HepG2 (cell line): ENCODE measurements at regions not wholly inside any gene's neighbourhood (a gene's known extent, or its start where the extent isn't known, plus 50 kb on each side); places are given as distances from the start of the nearest gene placed in this dataset.

Source experiments
- POLR2AphosphoS5 ChIP-seq: IDR thresholded peaks from 2 replicates; pipeline ENCODE4 v1.6.1; 2012; ENCODE audit warnings: low read depth, low read length
- STAG1 ChIP-seq: sonication (generic); formaldehyde crosslinking; IDR thresholded peaks from 2 replicates; pipeline ENCODE4 v1.4.0; 2020; ENCODE audit warnings: missing genetic modification reagents
- TF ChIP-seq, protein P1 (sequence below): sonication (generic); formaldehyde crosslinking; IDR thresholded peaks from 2 replicates; pipeline ENCODE4 v1.8.0; 2022; ENCODE audit warnings: mild to moderate bottlenecking, missing genetic modification reagents, moderate library complexity
- TF ChIP-seq, protein P2 (sequence below): sonication (generic); formaldehyde crosslinking; IDR thresholded peaks from 2 replicates; pipeline ENCODE4 v1.8.1; 2023; ENCODE audit warnings: mild to moderate bottlenecking, missing genetic modification reagents
- TF ChIP-seq, protein P3 (sequence below): sonication (generic); formaldehyde crosslinking; IDR thresholded peaks from 2 replicates; pipeline ENCODE4 v1.4.0; 2020; ENCODE audit warnings: missing genetic modification reagents
- TF ChIP-seq, protein P4 (sequence below): sonication (generic); formaldehyde crosslinking; IDR thresholded peaks from 2 replicates; pipeline ENCODE4 v1.4.0; 2020; ENCODE audit warnings: mild to moderate bottlenecking, missing genetic modification reagents
- TF ChIP-seq, protein P5 (sequence below): IDR thresholded peaks from 2 replicates; pipeline ENCODE4 v1.6.1; 2016; ENCODE audit warnings: missing biosample characterization, missing genetic modification reagents, low read depth

DNA sequence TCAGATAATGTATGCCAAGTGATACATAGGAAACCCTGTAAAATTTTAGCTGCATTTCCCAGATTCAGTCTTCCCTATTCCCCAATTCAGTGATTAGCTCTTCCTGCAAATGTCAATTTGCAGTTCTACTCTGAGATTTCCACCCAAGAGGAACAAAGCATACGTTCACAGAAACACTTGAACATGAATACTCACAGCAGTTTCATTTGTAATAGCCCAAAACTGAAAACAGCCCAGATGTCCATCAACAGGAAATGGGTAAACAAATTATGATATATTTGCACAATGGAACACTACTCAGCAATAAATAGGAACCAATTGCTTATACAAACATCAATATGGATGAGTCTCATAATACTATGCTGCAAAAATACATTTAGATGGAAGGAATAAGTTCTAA, 194.2 kb downstream of the GXYLT1 start (continued):
- TF ChIP-seq POLR2AphosphoS5 (no peak), STAG1 (CRISPR knock-in tag) (no peak)
- TF ChIP-seq, protein P1, sequence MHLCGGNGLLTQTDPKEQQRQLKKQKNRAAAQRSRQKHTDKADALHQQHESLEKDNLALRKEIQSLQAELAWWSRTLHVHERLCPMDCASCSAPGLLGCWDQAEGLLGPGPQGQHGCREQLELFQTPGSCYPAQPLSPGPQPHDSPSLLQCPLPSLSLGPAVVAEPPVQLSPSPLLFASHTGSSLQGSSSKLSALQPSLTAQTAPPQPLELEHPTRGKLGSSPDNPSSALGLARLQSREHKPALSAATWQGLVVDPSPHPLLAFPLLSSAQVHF (CRISPR knock-in tag), result no peak
- TF ChIP-seq, protein P2, sequence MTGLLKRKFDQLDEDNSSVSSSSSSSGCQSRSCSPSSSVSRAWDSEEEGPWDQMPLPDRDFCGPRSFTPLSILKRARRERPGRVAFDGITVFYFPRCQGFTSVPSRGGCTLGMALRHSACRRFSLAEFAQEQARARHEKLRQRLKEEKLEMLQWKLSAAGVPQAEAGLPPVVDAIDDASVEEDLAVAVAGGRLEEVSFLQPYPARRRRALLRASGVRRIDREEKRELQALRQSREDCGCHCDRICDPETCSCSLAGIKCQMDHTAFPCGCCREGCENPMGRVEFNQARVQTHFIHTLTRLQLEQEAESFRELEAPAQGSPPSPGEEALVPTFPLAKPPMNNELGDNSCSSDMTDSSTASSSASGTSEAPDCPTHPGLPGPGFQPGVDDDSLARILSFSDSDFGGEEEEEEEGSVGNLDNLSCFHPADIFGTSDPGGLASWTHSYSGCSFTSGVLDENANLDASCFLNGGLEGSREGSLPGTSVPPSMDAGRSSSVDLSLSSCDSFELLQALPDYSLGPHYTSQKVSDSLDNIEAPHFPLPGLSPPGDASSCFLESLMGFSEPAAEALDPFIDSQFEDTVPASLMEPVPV (CRISPR knock-in tag), result no peak
- TF ChIP-seq, protein P3, sequence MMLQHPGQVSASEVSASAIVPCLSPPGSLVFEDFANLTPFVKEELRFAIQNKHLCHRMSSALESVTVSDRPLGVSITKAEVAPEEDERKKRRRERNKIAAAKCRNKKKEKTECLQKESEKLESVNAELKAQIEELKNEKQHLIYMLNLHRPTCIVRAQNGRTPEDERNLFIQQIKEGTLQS (CRISPR knock-in tag), result no peak
- TF ChIP-seq, protein P4, sequence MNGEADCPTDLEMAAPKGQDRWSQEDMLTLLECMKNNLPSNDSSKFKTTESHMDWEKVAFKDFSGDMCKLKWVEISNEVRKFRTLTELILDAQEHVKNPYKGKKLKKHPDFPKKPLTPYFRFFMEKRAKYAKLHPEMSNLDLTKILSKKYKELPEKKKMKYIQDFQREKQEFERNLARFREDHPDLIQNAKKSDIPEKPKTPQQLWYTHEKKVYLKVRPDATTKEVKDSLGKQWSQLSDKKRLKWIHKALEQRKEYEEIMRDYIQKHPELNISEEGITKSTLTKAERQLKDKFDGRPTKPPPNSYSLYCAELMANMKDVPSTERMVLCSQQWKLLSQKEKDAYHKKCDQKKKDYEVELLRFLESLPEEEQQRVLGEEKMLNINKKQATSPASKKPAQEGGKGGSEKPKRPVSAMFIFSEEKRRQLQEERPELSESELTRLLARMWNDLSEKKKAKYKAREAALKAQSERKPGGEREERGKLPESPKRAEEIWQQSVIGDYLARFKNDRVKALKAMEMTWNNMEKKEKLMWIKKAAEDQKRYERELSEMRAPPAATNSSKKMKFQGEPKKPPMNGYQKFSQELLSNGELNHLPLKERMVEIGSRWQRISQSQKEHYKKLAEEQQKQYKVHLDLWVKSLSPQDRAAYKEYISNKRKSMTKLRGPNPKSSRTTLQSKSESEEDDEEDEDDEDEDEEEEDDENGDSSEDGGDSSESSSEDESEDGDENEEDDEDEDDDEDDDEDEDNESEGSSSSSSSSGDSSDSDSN (CRISPR knock-in tag), result no peak
- TF ChIP-seq, protein P5, sequence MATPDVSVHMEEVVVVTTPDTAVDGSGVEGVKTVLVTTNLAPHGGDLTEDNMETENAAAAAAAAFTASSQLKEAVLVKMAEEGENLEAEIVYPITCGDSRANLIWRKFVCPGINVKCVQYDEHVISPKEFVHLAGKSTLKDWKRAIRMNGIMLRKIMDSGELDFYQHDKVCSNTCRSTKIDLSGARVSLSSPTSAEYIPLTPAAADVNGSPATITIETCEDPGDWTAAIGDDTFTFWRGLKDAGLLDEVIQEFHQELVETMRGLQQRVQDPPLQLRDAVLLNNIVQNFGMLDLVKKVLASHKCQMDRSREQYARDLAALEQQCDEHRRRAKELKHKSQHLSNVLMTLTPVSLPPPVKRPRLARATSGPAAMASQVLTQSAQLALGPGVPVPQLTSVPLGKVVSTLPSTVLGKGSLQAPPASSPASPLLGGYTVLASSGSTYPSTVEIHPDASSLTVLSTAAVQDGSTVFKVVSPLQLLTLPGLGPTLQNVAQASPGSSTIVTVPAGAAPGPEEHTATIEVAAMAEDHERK, result no peak
- TF ChIP-seq, all 625 proteins: peak for 0
